H1 (cell line): ENCODE measurements at regions not wholly inside any gene's neighbourhood (a gene's known extent, or its start where the extent isn't known, plus 50 kb on each side); places are given as distances from the start of the nearest gene placed in this dataset.

Source experiments
- CTCF ChIA-PET: fragments of 300-600 bp; sonication (Branson Sonifier 250); formaldehyde crosslinking; loops from one replicate; lab custom pipeline; 2021; ENCODE audit not compliant: partially characterized antibody; lab: Charles Lee
- POLR2A ChIA-PET: fragments of 300-600 bp; sonication (Branson Sonifier 250); formaldehyde crosslinking; loops from one replicate; lab custom pipeline; 2021; ENCODE audit warnings: inconsistent platforms; ENCODE audit not compliant: partially characterized antibody; lab: Charles Lee
- DNase-seq, 2 experiments: peaks; one replicate each; pipeline versions ENCODE4 v3.0.0 to v3.0.0-alpha.2; 2010 to 2022; ENCODE audit warnings: low spot score in 2 of 2, low read depth in 1 of 2, mixed read lengths in 1 of 2
- FAIRE-seq: peaks from 2 replicates; lab custom pipeline; 2011; peaks lifted over from hg19 to GRCh38; lab: Jason Lieb, UNC
- H2AFZ ChIP-seq: 2 replicates; pipeline ENCODE4 v1.8.1; 2012; ENCODE audit warnings: low read length, inconsistent platforms
- H2AK5ac ChIP-seq: 2 replicates; pipeline ENCODE4 v1.6.1; 2013; ENCODE audit warnings: low read depth, low read length
- H2BK120ac ChIP-seq: replicated peaks from 2 replicates; pipeline ENCODE3; 2013; ENCODE audit warnings: low read depth, low read length, inconsistent platforms
- H2BK12ac ChIP-seq: 2 replicates; pipeline ENCODE4 v1.6.1; 2013; ENCODE audit warnings: low read depth, low read length
- H2BK15ac ChIP-seq: 2 replicates; pipeline ENCODE4 v1.6.1; 2013; ENCODE audit warnings: low read length
- H2BK20ac ChIP-seq: 2 replicates; pipeline ENCODE4 v1.6.1; 2013; ENCODE audit warnings: low read length
- H2BK5ac ChIP-seq: 2 replicates; pipeline ENCODE4 v1.6.1; 2013; ENCODE audit warnings: low read depth, low read length
- H3K14ac ChIP-seq: 2 replicates; pipeline ENCODE4 v1.6.1; 2013; ENCODE audit warnings: inconsistent platforms; ENCODE audit not compliant: insufficient read length
- H3K18ac ChIP-seq: 2 replicates; pipeline ENCODE4 v1.6.1; 2013; ENCODE audit warnings: low read length; ENCODE audit errors: extremely low read depth
- H3K23ac ChIP-seq: 2 replicates; pipeline ENCODE4 v1.6.1; 2013; ENCODE audit warnings: inconsistent platforms; ENCODE audit not compliant: insufficient read length
- H3K23me2 ChIP-seq: 2 replicates; pipeline ENCODE4 v1.6.1; 2013; ENCODE audit warnings: low read depth, low read length
- H3K27ac ChIP-seq: 2 replicates; pipeline ENCODE4 v1.6.1; 2011; ENCODE audit warnings: low read depth, low read length, inconsistent platforms
- H3K27me3 ChIP-seq, 4 experiments: replicated peaks in 1 of 4; 1 replicate in 1 of 4; 2 replicates in 3 of 4; pipeline versions ENCODE4 v1.6.1 to v1.8.1; 2011 to 2013; ENCODE audit warnings: low read length in 3 of 4, mild to moderate bottlenecking in 3 of 4, inconsistent platforms in 2 of 4, mixed read lengths in 2 of 4, moderate library complexity in 1 of 4; ENCODE audit not compliant: control insufficient read depth in 3 of 4, insufficient read depth in 3 of 4; ENCODE audit errors: extremely low read depth in 1 of 4
- H3K36me3 ChIP-seq, 4 experiments: 2 replicates each; pipeline versions ENCODE4 v1.6.1 to v1.8.1; 2011 to 2013; ENCODE audit warnings: mild to moderate bottlenecking in 4 of 4, low read length in 3 of 4, moderate library complexity in 2 of 4, control low read depth in 1 of 4, inconsistent platforms in 1 of 4; ENCODE audit not compliant: insufficient read depth in 4 of 4, control insufficient read depth in 2 of 4
- H3K4ac ChIP-seq: replicated peaks from 2 replicates; pipeline ENCODE3; 2013; ENCODE audit warnings: low read length, low read depth, mixed read lengths, inconsistent platforms; ENCODE audit not compliant: insufficient read length
- H3K4me1 ChIP-seq, 4 experiments: replicated peaks in 1 of 4; 1 replicate in 1 of 4; 2 replicates in 3 of 4; pipeline versions ENCODE4 v1.6.1 to v1.8.1; 2011 to 2013; ENCODE audit warnings: low read length in 3 of 4, inconsistent platforms in 2 of 4, mixed read lengths in 1 of 4; ENCODE audit not compliant: insufficient read depth in 4 of 4, control insufficient read depth in 3 of 4
- H3K4me2 ChIP-seq, 2 experiments: 2 replicates each; pipeline versions ENCODE4 v1.6.1 to v1.8.1; 2011 to 2013; ENCODE audit warnings: low read depth in 2 of 2, low read length in 2 of 2, control low read depth in 1 of 2, inconsistent platforms in 1 of 2, mild to moderate bottlenecking in 1 of 2; ENCODE audit not compliant: insufficient read depth in 1 of 2
- H3K4me3 ChIP-seq, 4 experiments: fragments of 200-600, 300-600 bp in 1 of 4; sonication (generic), shearing (Covaris generic), sonication (Bioruptor Twin) in 1 of 4; 2 replicates each; pipeline versions ENCODE4 v1.5.1 to v1.8.1; 2011 to 2016; ENCODE audit warnings: low read length in 4 of 4, low read depth in 3 of 4, control low read depth in 2 of 4, inconsistent platforms in 2 of 4, mild to moderate bottlenecking in 2 of 4, mixed read lengths in 1 of 4, moderate library complexity in 1 of 4; ENCODE audit not compliant: insufficient read depth in 2 of 4; ENCODE audit errors: extremely low read depth in 1 of 4
- H3K56ac ChIP-seq: replicated peaks from 2 replicates; pipeline ENCODE3; 2013; ENCODE audit warnings: low read depth, mild to moderate bottlenecking, mixed read lengths, low read length, inconsistent platforms; ENCODE audit not compliant: insufficient read length
- H3K79me1 ChIP-seq: 2 replicates; pipeline ENCODE4 v1.6.1; 2013; ENCODE audit warnings: low read depth, low read length, control low read depth
- H3K79me2 ChIP-seq, 2 experiments: 2 replicates each; pipeline versions ENCODE4 v1.6.1 to v1.8.1; 2012 to 2013; ENCODE audit warnings: low read length in 2 of 2, mild to moderate bottlenecking in 2 of 2, inconsistent platforms in 1 of 2; ENCODE audit not compliant: insufficient read depth in 2 of 2, control insufficient read depth in 1 of 2
- H3K9ac ChIP-seq, 4 experiments: replicated peaks in 1 of 4; 1 replicate in 1 of 4; 2 replicates in 3 of 4; pipeline versions ENCODE4 v1.6.1 to v1.8.1; 2011 to 2013; ENCODE audit warnings: low read depth in 3 of 4, low read length in 3 of 4, control low read depth in 2 of 4, mild to moderate bottlenecking in 2 of 4, moderate library complexity in 2 of 4, inconsistent platforms in 1 of 4; ENCODE audit errors: extremely low read depth in 1 of 4
- H3K9me3 ChIP-seq, 2 experiments: 2 replicates each; pipeline versions ENCODE4 v1.6.1 to v1.8.1; 2012 to 2013; ENCODE audit warnings: mild to moderate bottlenecking in 2 of 2, moderate library complexity in 2 of 2, control low read depth in 1 of 2, inconsistent platforms in 1 of 2, low read depth in 1 of 2, low read length in 1 of 2, mixed read lengths in 1 of 2; ENCODE audit not compliant: insufficient read depth in 2 of 2
- H4K20me1 ChIP-seq, 2 experiments: replicated peaks in 1 of 2; 2 replicates each; pipeline versions ENCODE3 to v1.8.1; 2011 to 2013; ENCODE audit warnings: inconsistent platforms in 2 of 2, low read length in 2 of 2, mild to moderate bottlenecking in 1 of 2; ENCODE audit not compliant: insufficient read depth in 2 of 2, control insufficient read depth in 1 of 2
- H4K5ac ChIP-seq: 2 replicates; pipeline ENCODE4 v1.6.1; 2013; ENCODE audit warnings: low read length, low read depth, mixed read lengths, inconsistent platforms; ENCODE audit not compliant: insufficient read length
- H4K8ac ChIP-seq: 2 replicates; pipeline ENCODE4 v1.8.0; 2013; ENCODE audit warnings: mild to moderate bottlenecking, moderate library complexity, low read length, inconsistent platforms; ENCODE audit not compliant: insufficient read depth; ENCODE audit errors: extremely low read depth
- H4K91ac ChIP-seq: replicated peaks from 2 replicates; pipeline ENCODE3; 2013; ENCODE audit warnings: low read length, mixed read lengths, inconsistent platforms; ENCODE audit not compliant: insufficient read length
- CBX5 ChIP-seq: fragments of 300-800, 300-1000 bp; sonication (generic); IDR thresholded peaks from 2 replicates; pipeline ENCODE4 v1.7.1; 2016; ENCODE audit warnings: antibody characterized with exemption, low read length, low read depth
- CBX8 ChIP-seq: fragments of 300-800, 300-1000 bp; sonication (generic); IDR thresholded peaks from 2 replicates; pipeline ENCODE4 v1.7.1; 2016; ENCODE audit warnings: low read depth, low read length, borderline replicate concordance
- CEBPB ChIP-seq: IDR thresholded peaks from 2 replicates; pipeline ENCODE4 v1.6.1; 2012; ENCODE audit warnings: low read depth, low read length
- CHD1 ChIP-seq: IDR thresholded peaks from 2 replicates; pipeline ENCODE4 v1.6.1; 2012; ENCODE audit warnings: low read depth, low read length, improper control_type of control experiment
- CHD2 ChIP-seq: IDR thresholded peaks from 2 replicates; pipeline ENCODE4 v1.6.1; 2012; ENCODE audit warnings: low read length, improper control_type of control experiment
- EGR1 ChIP-seq: IDR thresholded peaks from 2 replicates; pipeline ENCODE4 v1.6.1; 2011; ENCODE audit warnings: low read depth, low read length, borderline replicate concordance
- KDM1A ChIP-seq: fragments of 200-600, 300-600 bp; sonication (generic); IDR thresholded peaks from 2 replicates; pipeline ENCODE4 v1.7.1; 2016; ENCODE audit warnings: mild to moderate bottlenecking, low read length, borderline replicate concordance
- KDM5A ChIP-seq: fragments of 200-600 bp; IDR thresholded peaks from 2 replicates; pipeline ENCODE4 v1.7.1; 2012; ENCODE audit warnings: mild to moderate bottlenecking, low read length, inconsistent platforms, mixed read lengths
- PHF8 ChIP-seq: fragments of 200-600 bp; sonication (generic); conservative IDR thresholded peaks from 2 replicates; pipeline ENCODE4 v1.7.1; 2012; ENCODE audit warnings: low read depth, mild to moderate bottlenecking, inconsistent platforms, low read length, moderate library complexity
- RFX5 ChIP-seq: IDR thresholded peaks from 2 replicates; pipeline ENCODE4 v1.6.1; 2011; ENCODE audit warnings: low read depth, low read length, improper control_type of control experiment, borderline replicate concordance
- RXRA ChIP-seq: IDR thresholded peaks from 2 replicates; pipeline ENCODE4 v1.6.1; 2011; ENCODE audit warnings: low read depth, mild to moderate bottlenecking, low read length, moderate library complexity; ENCODE audit not compliant: insufficient read depth
- SIN3A ChIP-seq, 2 experiments: IDR thresholded peaks in 1 of 2; conservative IDR thresholded peaks in 1 of 2; 2 replicates each; pipeline ENCODE4 v1.6.1; 2011 to 2012; ENCODE audit warnings: low read length in 2 of 2, improper control_type of control experiment in 1 of 2, low read depth in 1 of 2, mild to moderate bottlenecking in 1 of 2
- WGBS, 2 experiments: shearing (Covaris generic) in 1 of 2; methylation state at CpG; one replicate each; pipeline versions ENCODE4 v1.1.6 to v1.1.7; 2013 to 2015; ENCODE audit warnings: low lambda C conversion rate in 2 of 2, mixed read lengths in 2 of 2, inconsistent platforms in 1 of 2, low coverage in 1 of 2, missing lambda C conversion rate in 1 of 2; ENCODE audit not compliant: insufficient replicate concordance in 2 of 2, insufficient coverage in 1 of 2, insufficient read length in 1 of 2; ENCODE audit errors: extremely low coverage in 1 of 2, missing lambda C conversion rate in 1 of 2; 5-methylcytosine and 5-hydroxymethylcytosine counted together

GRCh38 chr4:165793236-165793635 is 79.8 kb upstream of the TLL1 start:
- no peak overlapping the region for H3K14ac ChIP-seq
- H4K20me1 ChIP-seq: no peaks in the 10 kb centered on the region
- H2AFZ ChIP-seq: no peak overlapping the region
- no peaks in the 10 kb centered on the region for H3K79me2 ChIP-seq
- no peaks in the 10 kb centered on the region for H3K9me3 ChIP-seq
- H2BK15ac ChIP-seq: no peak overlapping the region
- POLR2A ChIA-PET: no interaction called here
- FAIRE-seq (no peak), DNase-seq (no peak)
- H3K23me2 ChIP-seq: no peaks in the 10 kb centered on the region
- no peak overlapping the region for H3K4ac ChIP-seq
- CTCF ChIA-PET: interaction anchor here (1.1 kb wide), 1 partner anchor 253 kb away, joined by 3 read pairs; no protein-coding TSS in a partner anchor
- H2AK5ac ChIP-seq: no peak overlapping the region
- no peak overlapping the region for H4K5ac ChIP-seq
- no peaks in the 10 kb centered on the region for H3K36me3 ChIP-seq
- no peak overlapping the region for H3K4me3 ChIP-seq
- no peak overlapping the region for H3K4me2 ChIP-seq
- no peak overlapping the region for H3K9ac ChIP-seq
- no peak overlapping the region for H2BK5ac ChIP-seq
- no peaks in the 10 kb centered on the region for H3K27me3 ChIP-seq
- 84% methylated on average over 2 of the region's 2 CpGs; no CpG with 5 or more reads in 1 of the 2 experiments for WGBS, 2 experiments
- no peaks in the 10 kb centered on the region for H3K79me1 ChIP-seq
- H3K4me1 ChIP-seq: no peaks in the 10 kb centered on the region
- no peak overlapping the region for H2BK120ac ChIP-seq
- H3K23ac ChIP-seq: no peak overlapping the region
- no peak overlapping the region for H2BK20ac ChIP-seq
- TF ChIP-seq EGR1 (no peak), CHD1 (no peak), PHF8 (no peak), RXRA (no peak), CBX8 (no peak), SIN3A (conservative IDR thresholded peaks at IDR 0.05 in 1 of 2, IDR thresholded peaks at IDR 0.05 in 1 of 2; ENCODE audit: low read depth in 1 of 2, low read length in 2 of 2) (no peak), CEBPB (no peak), CHD2 (no peak), KDM5A (no peak), CBX5 (no peak), KDM1A (no peak), RFX5 (no peak)
- no peak overlapping the region for H4K91ac ChIP-seq
- H3K18ac ChIP-seq: no peak overlapping the region
- no peak overlapping the region for H4K8ac ChIP-seq
- H2BK12ac ChIP-seq: no peak overlapping the region
- H3K56ac ChIP-seq: no peak overlapping the region
- no peak overlapping the region for H3K27ac ChIP-seq
